SK-N-SH (cell line): ENCODE measurements at regions not wholly inside any gene's neighbourhood (a gene's known extent, or its start where the extent isn't known, plus 50 kb on each side); places are given as distances from the start of the nearest gene placed in this dataset.

Source experiments
- CTCF ChIA-PET: fragments of 300-600, 350-600 bp; formaldehyde crosslinking; extraction: SDS; loops from one replicate; lab custom pipeline; 2021; lab: Yijun Ruan, JAX
- POLR2A ChIA-PET: fragments of 350-600 bp; sonication (Branson Sonifier 250); formaldehyde crosslinking; extraction: SDS; loops from one replicate; lab custom pipeline; 2020; ENCODE audit warnings: antibody characterized with exemption, inconsistent platforms; lab: Yijun Ruan, JAX
- DNase-seq: peaks from one replicate; pipeline ENCODE4 v3.0.0; 2012
- H2AFZ ChIP-seq: fragments of 200-600 bp; sonication (generic); 2 replicates; pipeline ENCODE4 v1.8.1; 2016; ENCODE audit warnings: antibody characterized with exemption, mild to moderate bottlenecking, low read depth
- H3F3A ChIP-seq: fragments of 200-600 bp; sonication (generic); replicated peaks from 2 replicates; pipeline ENCODE3; 2016; ENCODE audit warnings: antibody characterized with exemption, mild to moderate bottlenecking; ENCODE audit not compliant: insufficient read depth
- H3K27ac ChIP-seq, 2 experiments: fragments of 200-500 bp in 1 of 2; fragments of 200-600 bp in 1 of 2; sonication (Bioruptor generic) in 1 of 2; sonication (generic), shearing (Covaris generic) in 1 of 2; 2 replicates each; pipeline versions ENCODE4 v1.5.1 to v1.6.1; 2014 to 2016; ENCODE audit warnings: low read depth in 2 of 2, inconsistent platforms in 1 of 2, low read length in 1 of 2, mild to moderate bottlenecking in 1 of 2, mixed read lengths in 1 of 2
- H3K27me3 ChIP-seq: fragments of 200-600 bp; sonication (generic), shearing (Covaris generic); 2 replicates; pipeline ENCODE4 v1.6.1; 2016; ENCODE audit warnings: mixed run types; ENCODE audit not compliant: insufficient read depth
- H3K36me3 ChIP-seq, 2 experiments: fragments of 200-500 bp in 1 of 2; fragments of 200-600 bp in 1 of 2; sonication (Bioruptor generic) in 1 of 2; sonication (generic) in 1 of 2; replicated peaks in 1 of 2; 2 replicates each; pipeline versions ENCODE3 to v1.5.1; 2014 to 2016; ENCODE audit warnings: low read length in 1 of 2, mild to moderate bottlenecking in 1 of 2; ENCODE audit not compliant: insufficient read depth in 2 of 2, control insufficient read depth in 1 of 2
- H3K4me1 ChIP-seq, 2 experiments: fragments of 200-500 bp in 1 of 2; fragments of 200-600 bp in 1 of 2; sonication (Bioruptor generic) in 1 of 2; sonication (generic), shearing (Covaris generic) in 1 of 2; 2 replicates each; pipeline versions ENCODE4 v1.5.1 to v1.6.1; 2014 to 2016; ENCODE audit warnings: low read depth in 1 of 2, low read length in 1 of 2, mixed run types in 1 of 2; ENCODE audit not compliant: insufficient read depth in 2 of 2, control insufficient read depth in 1 of 2
- H3K4me2 ChIP-seq: fragments of 200-600 bp; sonication (generic), shearing (Covaris generic); 2 replicates; pipeline ENCODE4 v1.6.1; 2017; ENCODE audit warnings: mixed run types
- H3K4me3 ChIP-seq, 2 experiments: fragments of 200-500 bp in 1 of 2; fragments of 200-600 bp in 1 of 2; sonication (Bioruptor generic) in 1 of 2; sonication (generic), shearing (Covaris generic) in 1 of 2; 2 replicates each; pipeline versions ENCODE4 v1.5.1 to v1.8.1; 2014 to 2016; ENCODE audit warnings: low read depth in 2 of 2, inconsistent platforms in 1 of 2, low read length in 1 of 2, mild to moderate bottlenecking in 1 of 2, mixed read lengths in 1 of 2, moderate library complexity in 1 of 2
- H3K79me2 ChIP-seq: fragments of 200-600 bp; sonication (generic); 2 replicates; pipeline ENCODE4 v1.8.1; 2017; ENCODE audit warnings: mild to moderate bottlenecking; ENCODE audit not compliant: insufficient read depth
- H3K9ac ChIP-seq: fragments of 200-600 bp; sonication (generic); 2 replicates; pipeline ENCODE4 v1.6.1; 2017; ENCODE audit warnings: mixed run types
- H3K9me2 ChIP-seq: fragments of 200-600 bp; sonication (generic); 2 replicates; pipeline ENCODE4 v1.6.1; 2017; ENCODE audit warnings: mixed run types
- H3K9me3 ChIP-seq: fragments of 200-600 bp; sonication (generic); 2 replicates; pipeline ENCODE4 v1.6.1; 2017; ENCODE audit warnings: mixed run types, mild to moderate bottlenecking, moderate library complexity
- H4K20me1 ChIP-seq: fragments of 200-600 bp; sonication (generic); 2 replicates; pipeline ENCODE4 v1.6.1; 2017; ENCODE audit warnings: mild to moderate bottlenecking, mixed run types; ENCODE audit not compliant: insufficient read depth
- CHD2 ChIP-seq: fragments of 150-350 bp; IDR thresholded peaks from 2 replicates; pipeline ENCODE4 v1.6.1; 2018; ENCODE audit warnings: low read length; ENCODE audit not compliant: partially characterized antibody
- ELF1 ChIP-seq: IDR thresholded peaks from 2 replicates; pipeline ENCODE4 v1.4.0; 2012
- EP300 ChIP-seq, 2 experiments: IDR thresholded peaks; 2 replicates each; pipeline versions ENCODE4 v1.4.0 to v1.6.1; 2012; ENCODE audit warnings: borderline replicate concordance in 1 of 2, low read depth in 1 of 2, low read length in 1 of 2
- FOSL2 ChIP-seq: IDR thresholded peaks from 2 replicates; pipeline ENCODE4 v1.4.0; 2012; ENCODE audit warnings: low read depth, mild to moderate bottlenecking, moderate library complexity, borderline replicate concordance
- FOXJ3 ChIP-seq: sonication (generic); formaldehyde crosslinking; IDR thresholded peaks from 2 replicates; pipeline ENCODE4 v1.5.1; 2020; ENCODE audit warnings: mild to moderate bottlenecking, missing genetic modification reagents
- FOXM1 ChIP-seq: IDR thresholded peaks from 2 replicates; pipeline ENCODE4 v1.4.0; 2012; ENCODE audit warnings: low read depth, mild to moderate bottlenecking
- GABPA ChIP-seq: IDR thresholded peaks from 2 replicates; pipeline ENCODE4 v1.4.0; 2012; ENCODE audit warnings: low read depth, mild to moderate bottlenecking
- GATA2 ChIP-seq: sonication (generic); formaldehyde crosslinking; IDR thresholded peaks from 2 replicates; pipeline ENCODE4 v1.5.0; 2020; ENCODE audit warnings: mild to moderate bottlenecking, missing genetic modification reagents
- IRF3 ChIP-seq: fragments of 150-350 bp; IDR thresholded peaks from 2 replicates; pipeline ENCODE4 v1.6.1; 2016; ENCODE audit warnings: mild to moderate bottlenecking, low read depth, low read length
- JUND ChIP-seq: IDR thresholded peaks from 2 replicates; pipeline ENCODE4 v1.4.0; 2012
- MEF2A ChIP-seq: IDR thresholded peaks from 2 replicates; pipeline ENCODE4 v1.4.0; 2012; ENCODE audit warnings: low read depth, borderline replicate concordance
- MXI1 ChIP-seq: IDR thresholded peaks from 2 replicates; pipeline ENCODE4 v1.6.1; 2012; ENCODE audit warnings: mild to moderate bottlenecking, low read depth, low read length, improper control_type of control experiment
- NFIC ChIP-seq: IDR thresholded peaks from 2 replicates; pipeline ENCODE4 v1.4.0; 2012; ENCODE audit warnings: borderline replicate concordance
- NRF1 ChIP-seq: IDR thresholded peaks from 2 replicates; pipeline ENCODE4 v1.6.1; 2012; ENCODE audit warnings: low read depth, mild to moderate bottlenecking, low read length
- POLR2AphosphoS5 ChIP-seq: IDR thresholded peaks from 2 replicates; pipeline ENCODE4 v1.6.1; 2012; ENCODE audit warnings: low read depth, low read length
- RAD21 ChIP-seq: IDR thresholded peaks from 2 replicates; pipeline ENCODE4 v1.6.1; 2012; ENCODE audit warnings: mild to moderate bottlenecking, low read length
- RCOR1 ChIP-seq: fragments of 150-350 bp; IDR thresholded peaks from 2 replicates; pipeline ENCODE4 v1.6.1; 2017; ENCODE audit warnings: antibody characterized with exemption, low read length
- RFX5 ChIP-seq: IDR thresholded peaks from 2 replicates; pipeline ENCODE4 v1.6.1; 2012; ENCODE audit warnings: mild to moderate bottlenecking, improper control_type of control experiment, low read length
- RXRA ChIP-seq: IDR thresholded peaks from 2 replicates; pipeline ENCODE4 v1.4.0; 2012; ENCODE audit warnings: low read depth, mild to moderate bottlenecking, borderline replicate concordance
- SIN3A ChIP-seq: IDR thresholded peaks from 2 replicates; pipeline ENCODE4 v1.6.1; 2012; ENCODE audit warnings: low read depth, mild to moderate bottlenecking, low read length, moderate library complexity, borderline replicate concordance
- SMC3 ChIP-seq: IDR thresholded peaks from 2 replicates; pipeline ENCODE4 v1.6.1; 2012; ENCODE audit warnings: low read depth, low read length, improper control_type of control experiment
- TAF1 ChIP-seq: IDR thresholded peaks from 2 replicates; pipeline ENCODE4 v1.6.1; 2012; ENCODE audit warnings: low read depth, mild to moderate bottlenecking, low read length, moderate library complexity, borderline replicate concordance
- TCF12 ChIP-seq: IDR thresholded peaks from 2 replicates; pipeline ENCODE4 v1.4.0; 2012
- TEAD4 ChIP-seq: IDR thresholded peaks from 2 replicates; pipeline ENCODE4 v1.4.0; 2012; ENCODE audit warnings: mild to moderate bottlenecking, borderline replicate concordance; ENCODE audit not compliant: insufficient read depth
- YY1 ChIP-seq: IDR thresholded peaks from 2 replicates; pipeline ENCODE4 v1.4.0; 2012; ENCODE audit warnings: low read depth, mild to moderate bottlenecking
- WGBS: methylation state at CpG from one replicate; pipeline ENCODE4 v1.1.6; 2017; ENCODE audit warnings: low lambda C conversion rate; 5-methylcytosine and 5-hydroxymethylcytosine counted together
- TF ChIP-seq, protein P1 (sequence below): IDR thresholded peaks from 2 replicates; pipeline ENCODE4 v1.4.0; 2012; ENCODE audit warnings: low read depth
- TF ChIP-seq, protein P2 (sequence below): IDR thresholded peaks from 2 replicates; pipeline ENCODE4; 2012
- TF ChIP-seq, protein P3 (sequence below): fragments of 150-350 bp; IDR thresholded peaks from 2 replicates; pipeline ENCODE4 v1.6.1; 2017; ENCODE audit warnings: antibody characterized with exemption, low read length, low read depth, borderline replicate concordance

DNA sequence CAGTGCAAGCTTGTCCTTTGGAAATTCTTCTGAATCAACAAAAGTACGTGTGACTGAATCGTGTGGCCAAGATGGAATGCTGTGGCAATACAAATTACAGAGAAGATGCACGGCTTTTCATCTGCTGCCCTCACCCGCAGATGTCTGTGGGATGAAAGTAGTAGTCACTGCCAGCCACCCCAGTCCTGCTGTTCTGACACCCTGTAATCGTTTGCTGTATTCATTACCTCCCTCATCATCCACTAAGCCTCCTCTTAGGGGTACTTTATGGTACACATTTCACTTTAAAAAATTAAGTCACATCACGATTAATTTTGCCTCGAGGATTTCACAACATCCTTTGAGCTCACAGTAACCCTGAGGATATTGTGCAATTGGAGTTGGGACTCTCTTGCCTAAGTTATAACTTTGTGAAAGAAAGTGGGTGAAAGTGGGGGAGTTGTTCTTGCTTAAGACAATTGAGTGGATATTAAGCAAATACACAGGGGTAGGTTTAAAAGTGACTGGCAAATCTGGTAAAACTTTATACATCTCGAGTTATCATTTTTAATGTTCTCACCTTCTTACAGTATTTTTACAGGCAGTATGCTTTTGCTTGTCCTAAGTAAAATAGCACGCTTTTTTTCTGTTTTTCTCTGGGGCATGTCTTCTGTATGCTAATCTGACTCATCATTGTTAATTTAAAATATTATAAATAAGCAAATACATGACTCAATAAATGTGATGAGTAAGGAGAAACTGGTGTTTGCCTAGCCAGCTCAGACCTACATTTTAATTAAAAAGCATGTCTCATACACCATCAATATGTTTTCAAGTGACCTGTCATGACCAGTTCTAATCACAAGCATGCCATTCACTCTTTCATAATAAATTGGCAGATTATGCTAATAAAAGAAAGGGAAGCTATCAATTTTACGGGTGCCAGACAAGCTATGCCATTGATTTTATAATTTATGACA, 680.9 kb downstream of the IRS1 start:
- POLR2A ChIA-PET, result no interaction called here
- DNase-seq, result no peak
- peak overlapping the region; percentile 62 for H3K4me2 ChIP-seq
- no peaks in the 10 kb centered on the region for H4K20me1 ChIP-seq
- peak overlapping the region; percentile 45; the same call in 1 of the 2 replicates for H2AFZ ChIP-seq
- H3K79me2 ChIP-seq, result no peaks in the 10 kb centered on the region
- CTCF ChIA-PET, result interaction anchor here (0.9 kb wide), 1 partner anchor 178 kb away, joined by 3 read pairs; no protein-coding TSS in a partner anchor
- H3K27ac ChIP-seq, result peak overlapping the region; percentile 53 to 61; a peak in 3 of 4 replicates
- H3K27me3 ChIP-seq, result no peaks in the 10 kb centered on the region
- H3K9ac ChIP-seq, result peak overlapping the region; percentile 42; the same call in 1 of the 2 replicates
- peaks cover 2 to 51% of the 10 kb centered on the region in 2 experiments for H3K4me1 ChIP-seq
- H3K36me3 ChIP-seq, result no peaks in the 10 kb centered on the region
- peaks cover 24% of the 10 kb centered on the region for H3F3A ChIP-seq
- H3K9me2 ChIP-seq, result no peaks in the 10 kb centered on the region
- WGBS, result 11% methylated on average over 10 of the region's 10 CpGs
- no peaks in the 10 kb centered on the region for H3K9me3 ChIP-seq
- H3K4me3 ChIP-seq, result 0 out of 4 replicates have a peak overlapping the region, but pooled peaks of 1 of the 2 experiments have one; percentile 8
- TF ChIP-seq RXRA, result 0 out of 2 replicates have a peak, but pooled peaks have one; percentile 20
- TF ChIP-seq EP300 (IDR thresholded peaks at IDR 0.05; ENCODE audit: borderline replicate concordance in 1 of 2, low read depth in 1 of 2, low read length in 1 of 2), result peak in 1 of 2 experiments; percentile 51; a peak in 2 of 4 replicates
- TF ChIP-seq SIN3A, result no peak
- TF ChIP-seq RCOR1, result no peak
- TF ChIP-seq, protein P1, sequence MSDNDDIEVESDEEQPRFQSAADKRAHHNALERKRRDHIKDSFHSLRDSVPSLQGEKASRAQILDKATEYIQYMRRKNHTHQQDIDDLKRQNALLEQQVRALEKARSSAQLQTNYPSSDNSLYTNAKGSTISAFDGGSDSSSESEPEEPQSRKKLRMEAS, result no peak
- TF ChIP-seq, protein P2, sequence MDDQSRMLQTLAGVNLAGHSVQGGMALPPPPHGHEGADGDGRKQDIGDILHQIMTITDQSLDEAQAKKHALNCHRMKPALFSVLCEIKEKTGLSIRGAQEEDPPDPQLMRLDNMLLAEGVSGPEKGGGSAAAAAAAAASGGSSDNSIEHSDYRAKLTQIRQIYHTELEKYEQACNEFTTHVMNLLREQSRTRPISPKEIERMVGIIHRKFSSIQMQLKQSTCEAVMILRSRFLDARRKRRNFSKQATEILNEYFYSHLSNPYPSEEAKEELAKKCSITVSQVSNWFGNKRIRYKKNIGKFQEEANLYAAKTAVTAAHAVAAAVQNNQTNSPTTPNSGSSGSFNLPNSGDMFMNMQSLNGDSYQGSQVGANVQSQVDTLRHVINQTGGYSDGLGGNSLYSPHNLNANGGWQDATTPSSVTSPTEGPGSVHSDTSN, result peak; percentile 77
- TF ChIP-seq TCF12, result peak; percentile 50
- TF ChIP-seq, protein P3, sequence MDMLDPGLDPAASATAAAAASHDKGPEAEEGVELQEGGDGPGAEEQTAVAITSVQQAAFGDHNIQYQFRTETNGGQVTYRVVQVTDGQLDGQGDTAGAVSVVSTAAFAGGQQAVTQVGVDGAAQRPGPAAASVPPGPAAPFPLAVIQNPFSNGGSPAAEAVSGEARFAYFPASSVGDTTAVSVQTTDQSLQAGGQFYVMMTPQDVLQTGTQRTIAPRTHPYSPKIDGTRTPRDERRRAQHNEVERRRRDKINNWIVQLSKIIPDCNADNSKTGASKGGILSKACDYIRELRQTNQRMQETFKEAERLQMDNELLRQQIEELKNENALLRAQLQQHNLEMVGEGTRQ, result no peak
- TF ChIP-seq CHD2, result no peak
- no peak for TF ChIP-seq MEF2A
- no peak for TF ChIP-seq MXI1
- no peak for TF ChIP-seq GABPA
- no peak for TF ChIP-seq GATA2 (CRISPR knock-in tag)
- TF ChIP-seq RFX5, result no peak
- no peak for TF ChIP-seq NRF1
- TF ChIP-seq TEAD4, result 0 out of 2 replicates have a peak, but pooled peaks have one; percentile 33
- TF ChIP-seq NFIC, result peak; percentile 49; the same call in 1 of the 2 replicates
- TF ChIP-seq JUND, result peak; percentile 55
- no peak for TF ChIP-seq YY1
- no peak for TF ChIP-seq TAF1
- peak; percentile 15; the same call in 1 of the 2 replicates for TF ChIP-seq POLR2AphosphoS5
- 0 out of 2 replicates have a peak, but pooled peaks have one; percentile 2 for TF ChIP-seq RAD21
- no peak for TF ChIP-seq SMC3
- TF ChIP-seq ELF1, result no peak
- TF ChIP-seq IRF3, result no peak
- TF ChIP-seq FOSL2, result peak; percentile 66
- TF ChIP-seq FOXJ3 (CRISPR knock-in tag), result no peak
- 0 out of 2 replicates have a peak, but pooled peaks have one; percentile 23 for TF ChIP-seq FOXM1
